ENCODE measurements at regions not wholly inside any gene's neighbourhood (a gene's known extent, or its start where the extent isn't known, plus 50 kb on each side); places are given as distances from the start of the nearest gene placed in this dataset.

DNA sequence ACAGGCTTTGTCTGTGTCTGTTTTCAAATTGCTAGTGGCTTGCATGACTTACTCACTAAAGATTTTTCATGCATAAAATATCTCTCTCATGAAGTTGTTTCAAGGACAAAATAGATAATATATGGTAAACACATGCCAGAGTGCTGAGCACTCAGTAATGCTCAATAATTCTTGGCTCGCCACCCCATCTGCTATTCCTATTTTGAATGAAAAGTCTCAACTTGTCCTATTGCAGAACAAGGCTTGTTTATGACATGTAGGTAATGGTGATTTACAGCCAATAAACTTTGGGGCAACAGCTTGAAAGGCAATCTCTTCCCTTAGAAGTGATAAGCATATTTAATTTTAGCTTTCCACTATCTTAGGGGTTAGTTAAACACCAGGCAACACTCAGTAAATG, 789.0 kb upstream of the ROBO1 start:
- no peak for DNase-seq

DNA sequence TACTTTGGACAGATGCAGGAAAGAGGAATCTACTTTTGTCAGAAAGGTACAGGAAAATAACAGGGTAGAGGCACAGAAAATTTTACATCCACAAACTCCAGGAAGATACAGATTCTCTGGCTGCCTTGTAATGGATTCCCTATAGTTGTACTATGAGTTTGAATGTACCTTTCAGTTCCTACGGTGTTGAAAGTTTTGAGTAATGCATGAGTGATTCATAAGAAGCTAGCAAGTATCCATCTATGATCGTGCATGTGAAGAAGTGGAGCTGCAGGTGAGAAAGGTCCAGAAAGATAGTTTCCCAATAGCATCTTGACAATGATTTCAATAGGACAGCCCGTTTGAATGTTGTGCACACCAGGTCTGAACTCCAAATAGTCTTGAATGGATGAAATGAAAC, 786.5 kb upstream of the ROBO1 start:
- DNase-seq: no peak

DNA sequence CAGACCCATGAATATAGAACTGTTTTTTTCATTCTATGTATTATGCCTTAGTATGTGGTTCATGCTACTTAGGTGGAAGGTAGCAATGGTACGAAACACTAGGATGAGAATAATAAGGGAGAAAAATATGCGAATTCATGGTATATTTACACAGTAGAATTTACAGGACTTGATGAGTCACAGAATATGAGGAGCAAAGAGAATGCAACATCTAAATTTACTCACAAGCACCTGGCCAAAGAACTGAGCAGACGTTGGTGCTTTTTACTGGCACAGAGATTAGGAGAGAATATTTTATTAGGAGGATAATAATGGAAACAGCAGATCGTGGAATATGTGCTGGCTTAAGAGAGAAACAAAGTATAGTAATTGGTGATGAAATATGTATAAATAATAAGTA, 785.4 kb upstream of the ROBO1 start:
- DNase-seq: no peak

DNA sequence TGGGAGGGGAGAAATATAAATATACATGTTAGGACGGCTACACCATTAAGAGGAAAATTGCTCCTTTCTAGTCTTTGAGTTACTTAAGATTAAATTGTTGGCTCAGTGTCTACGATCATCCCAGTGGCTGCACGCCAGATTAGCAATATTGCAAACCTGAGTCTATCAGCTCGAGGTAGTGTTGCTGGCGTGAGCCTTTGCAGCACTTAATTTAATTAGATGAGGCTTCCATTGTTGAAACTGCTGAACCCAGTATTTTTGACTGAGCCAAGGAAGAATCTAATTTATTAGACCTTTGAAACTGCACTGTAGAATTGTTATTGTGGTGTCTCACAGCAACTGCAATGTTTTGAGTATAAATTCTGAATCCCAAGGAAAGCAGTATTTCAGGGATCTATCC, 782.4 kb upstream of the ROBO1 start:
- no peak for DNase-seq

DNA sequence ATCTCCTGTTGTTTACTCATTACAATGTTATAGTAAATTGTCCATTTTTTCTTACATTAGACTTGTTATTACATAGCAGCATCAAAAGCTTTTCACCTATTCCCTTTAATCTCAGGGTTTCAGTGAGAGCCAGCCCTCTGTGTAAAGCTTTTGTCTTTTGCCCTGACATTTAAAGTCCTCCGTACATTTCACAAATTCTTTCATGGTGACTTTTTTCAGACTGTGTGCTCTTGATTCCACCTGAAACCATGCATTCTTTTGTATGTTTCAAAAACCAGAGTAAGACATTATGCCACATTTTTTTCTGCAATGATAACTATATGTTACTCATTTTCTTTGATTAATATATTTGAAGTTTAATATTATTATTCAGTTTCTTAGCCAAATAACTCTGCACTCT, 781.4 kb upstream of the ROBO1 start:
- DNase-seq: no peak

DNA sequence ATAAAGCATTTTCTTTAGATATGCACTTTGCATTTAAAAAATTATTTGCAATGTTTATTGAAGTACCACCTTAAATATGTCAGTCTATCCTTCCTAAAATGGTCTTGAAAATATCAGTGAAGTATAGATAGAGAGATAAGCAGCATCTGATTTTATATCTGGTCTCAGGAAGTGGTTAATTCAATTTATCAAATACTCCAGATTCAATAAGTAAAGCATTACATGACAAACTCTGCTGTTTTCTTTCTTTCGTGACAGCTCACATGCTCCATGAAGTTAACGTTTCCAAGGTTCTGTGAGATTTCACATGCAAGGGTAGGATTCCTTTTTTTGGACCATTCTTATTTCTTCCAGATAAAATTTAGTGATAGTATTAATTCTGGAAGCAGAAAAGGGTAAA, 775.4 kb upstream of the ROBO1 start:
- no peak for DNase-seq

DNA sequence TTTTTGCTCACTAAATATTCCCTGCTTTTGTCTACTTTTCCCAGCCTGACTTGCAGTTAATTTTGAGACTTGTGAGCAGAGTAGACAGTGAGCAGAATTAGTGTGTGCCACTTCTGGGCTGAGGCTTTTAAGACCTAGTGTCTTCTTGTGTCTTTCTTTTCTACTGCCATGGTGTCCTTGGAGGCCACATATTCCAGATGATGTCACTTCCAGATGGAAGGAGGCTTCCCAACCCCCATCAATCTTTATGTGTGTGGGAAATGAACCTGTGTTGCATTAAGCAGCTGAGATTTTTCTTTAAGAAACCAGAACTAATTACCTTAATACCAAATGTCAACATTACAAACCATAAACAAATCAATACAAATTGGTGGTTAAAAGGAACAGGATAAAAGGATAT, 774.7 kb upstream of the ROBO1 start:
- no peak for DNase-seq

DNA sequence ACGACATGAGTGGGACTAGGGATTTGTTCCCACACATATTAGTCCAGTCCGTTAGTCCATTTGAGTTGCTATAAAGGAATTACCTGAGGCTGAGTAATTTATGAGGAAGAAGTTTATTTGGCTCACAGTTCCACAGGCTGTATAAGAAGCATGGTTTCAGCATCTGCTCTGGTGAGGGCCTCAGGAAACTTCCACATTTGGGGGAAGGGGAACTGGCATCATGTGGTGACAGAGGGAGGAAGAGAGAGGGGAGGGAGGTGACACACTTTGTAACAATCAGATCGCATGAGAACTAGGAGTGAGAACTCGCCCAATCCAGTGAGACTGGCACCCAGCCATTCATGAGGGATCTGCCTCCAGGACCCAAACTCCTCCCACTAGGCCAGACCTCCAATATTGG, 769.9 kb upstream of the ROBO1 start:
- no peak for DNase-seq

DNA sequence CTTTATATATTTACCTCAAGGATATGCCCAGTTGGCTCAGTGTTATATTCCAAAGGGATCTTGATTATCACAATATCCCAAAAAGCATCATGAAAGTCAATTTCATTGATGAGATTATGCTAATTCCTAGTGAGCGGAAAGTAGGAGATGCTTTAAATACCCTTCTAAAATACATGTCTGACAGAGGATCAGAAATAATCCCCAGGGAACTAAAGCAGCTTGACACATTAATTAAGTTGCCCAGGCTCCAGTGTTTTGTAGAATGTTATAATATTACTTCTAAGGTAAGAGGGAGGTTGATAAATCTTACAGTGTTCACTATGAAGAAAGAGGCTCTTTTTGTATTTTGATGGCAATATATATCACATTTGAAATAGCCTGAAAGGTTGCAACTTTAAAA, 767.5 kb upstream of the ROBO1 start:
- no peak for DNase-seq

DNA sequence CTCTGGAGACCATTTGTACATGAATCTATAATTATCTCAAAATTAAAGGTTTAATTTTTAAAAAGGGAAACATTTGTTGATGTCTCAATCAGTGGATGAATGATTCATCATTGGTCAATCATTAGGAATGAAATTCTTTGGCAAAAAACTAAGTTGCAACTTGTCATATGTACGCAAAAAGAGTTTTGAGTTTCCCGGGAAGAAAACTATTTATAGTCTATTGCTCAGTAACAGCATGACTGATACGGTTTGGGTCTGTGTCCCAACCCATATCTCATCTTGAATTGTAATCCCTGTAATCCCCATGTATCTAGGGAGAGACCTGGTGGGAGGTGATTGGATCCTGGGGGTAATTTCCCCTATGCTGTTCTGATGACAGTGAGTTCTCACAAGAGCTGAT, 765.8 kb upstream of the ROBO1 start:
- no peak for DNase-seq

DNA sequence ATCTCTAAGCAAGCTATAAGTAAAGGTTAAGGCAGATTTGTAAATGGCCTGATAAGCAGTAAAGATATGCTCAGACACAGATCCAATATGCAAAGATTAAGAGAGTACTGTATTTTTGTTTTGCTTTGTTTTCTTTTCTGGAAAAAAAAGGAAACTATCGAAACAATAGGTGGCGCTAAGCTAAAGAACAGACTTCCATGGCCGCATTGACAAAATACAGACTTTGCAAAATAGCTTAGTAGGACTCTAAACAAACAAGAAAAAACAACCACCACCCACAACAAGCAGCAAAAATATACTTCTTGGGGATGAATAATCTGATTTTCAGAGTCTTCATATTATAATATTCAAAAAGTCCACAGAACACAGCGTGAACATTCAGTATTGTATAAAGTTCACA, 758.4 kb upstream of the ROBO1 start:
- no peak for DNase-seq

DNA sequence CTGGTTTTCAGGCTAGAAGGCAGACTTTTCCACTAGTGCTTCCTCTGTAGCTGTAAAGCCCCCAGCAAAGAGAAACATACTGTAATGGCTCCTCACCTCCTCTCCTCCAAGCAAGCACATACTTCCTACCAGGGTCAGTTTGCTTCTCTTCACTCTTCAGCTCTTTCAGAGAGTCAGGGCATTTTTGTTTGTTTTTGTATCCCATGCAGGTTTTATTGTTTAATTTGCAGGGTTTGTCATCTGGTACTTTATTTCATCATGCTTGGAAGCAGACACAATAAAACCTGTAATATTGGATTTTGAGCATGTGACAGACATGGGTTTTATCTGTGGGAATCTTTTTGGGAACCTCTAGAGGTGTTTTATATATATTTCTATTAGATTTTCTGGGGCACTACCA, 753.3 kb upstream of the ROBO1 start:
- no peak for DNase-seq

DNA sequence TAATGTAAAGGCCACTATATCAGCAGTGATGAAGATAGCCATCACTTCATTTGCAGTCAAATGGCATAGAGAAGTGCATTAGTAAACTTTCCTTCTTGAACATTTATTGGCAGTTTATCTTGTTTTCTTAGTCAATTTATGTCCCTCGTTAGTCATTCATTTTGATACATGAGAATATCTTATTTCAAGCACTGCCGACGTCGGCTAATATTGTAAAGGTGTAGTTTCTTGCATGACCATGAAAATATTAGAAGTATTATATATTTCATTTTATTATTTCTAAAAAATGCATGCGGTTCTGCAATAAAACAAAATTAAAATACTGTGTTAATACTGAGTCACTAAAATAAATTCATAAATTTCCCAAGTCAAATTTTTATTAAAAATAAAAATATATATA, 751.6 kb upstream of the ROBO1 start:
- no peak for DNase-seq

DNA sequence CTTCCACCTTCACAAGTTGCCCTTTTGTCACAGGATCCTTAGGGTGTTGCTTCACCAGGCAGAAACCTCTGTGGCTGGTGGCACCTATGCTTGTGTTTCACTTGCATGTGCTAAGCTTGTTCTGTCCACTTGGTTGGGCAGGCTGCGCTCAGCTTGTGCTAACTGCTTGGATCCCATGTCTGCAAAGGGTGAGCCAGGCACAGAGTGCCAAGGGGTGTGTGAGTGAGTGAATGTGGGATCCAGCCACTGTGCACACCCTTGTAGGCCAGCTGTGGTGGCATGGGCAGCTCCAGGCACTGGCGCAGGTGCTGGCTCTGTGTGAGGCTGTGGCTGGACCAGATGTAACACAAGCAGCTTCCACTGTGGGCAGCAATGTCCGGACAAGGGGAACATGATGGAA, 728.7 kb upstream of the ROBO1 start:
- DNase-seq: no peak

DNA sequence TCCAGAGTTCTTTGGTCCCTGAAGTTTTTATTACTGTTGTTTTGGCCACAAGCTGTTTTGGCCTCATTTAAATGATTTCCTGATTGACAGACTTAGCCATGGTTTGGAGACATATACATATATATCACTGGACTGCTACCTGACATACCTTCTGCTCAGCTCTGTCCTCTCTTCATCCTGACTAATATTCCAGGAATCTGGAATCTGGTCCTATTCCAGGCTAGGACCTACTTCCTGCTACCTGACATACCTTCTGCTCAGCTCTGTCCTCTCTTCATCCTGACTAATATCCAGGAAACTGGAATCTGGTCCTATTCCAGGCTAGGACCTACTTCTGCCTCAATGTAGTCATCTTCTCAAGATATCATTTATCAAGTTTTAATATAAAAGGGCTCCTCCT, 724.4 kb upstream of the ROBO1 start:
- DNase-seq: no peak

DNA sequence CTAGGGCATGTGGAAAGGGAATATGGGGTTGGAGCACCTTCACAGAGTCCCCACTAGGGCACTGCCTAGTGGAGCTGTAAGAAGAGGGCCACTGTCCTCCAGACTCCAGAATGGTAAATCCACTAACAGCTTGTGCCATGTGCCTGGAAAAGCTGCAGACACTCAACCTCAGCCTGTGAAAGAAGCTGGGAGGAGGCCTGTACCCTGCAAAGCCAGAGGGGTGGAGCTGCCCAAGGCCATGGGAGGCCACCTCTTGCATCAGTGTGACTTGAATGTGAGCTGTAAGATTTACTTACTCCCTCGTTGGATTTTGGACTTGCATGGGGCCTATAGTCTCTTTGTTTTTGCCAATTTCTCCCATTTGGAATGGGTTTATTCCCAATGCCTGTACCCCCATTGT, 705.2 kb upstream of the ROBO1 start:
- DNase-seq: no peak

DNA sequence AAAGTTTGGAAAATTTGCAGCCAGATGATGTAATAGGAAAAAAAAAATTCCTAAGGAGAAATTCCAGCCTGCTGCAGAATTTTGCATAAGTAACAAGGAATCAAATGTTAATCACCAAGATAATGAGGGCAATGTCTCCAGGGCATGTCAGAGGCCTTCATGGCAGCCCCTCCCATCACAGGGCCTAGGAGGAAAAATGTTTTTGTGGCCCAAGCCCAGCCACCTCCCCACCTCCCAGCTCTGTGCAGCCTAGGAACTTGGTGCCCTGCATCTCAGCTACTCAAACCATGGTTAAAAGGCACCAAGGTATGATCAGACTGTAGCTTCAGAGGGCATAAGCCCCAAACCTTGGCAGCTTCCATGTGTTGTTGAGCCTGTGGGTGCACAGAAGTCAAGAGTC, 704.7 kb upstream of the ROBO1 start:
- DNase-seq: no peak

DNA sequence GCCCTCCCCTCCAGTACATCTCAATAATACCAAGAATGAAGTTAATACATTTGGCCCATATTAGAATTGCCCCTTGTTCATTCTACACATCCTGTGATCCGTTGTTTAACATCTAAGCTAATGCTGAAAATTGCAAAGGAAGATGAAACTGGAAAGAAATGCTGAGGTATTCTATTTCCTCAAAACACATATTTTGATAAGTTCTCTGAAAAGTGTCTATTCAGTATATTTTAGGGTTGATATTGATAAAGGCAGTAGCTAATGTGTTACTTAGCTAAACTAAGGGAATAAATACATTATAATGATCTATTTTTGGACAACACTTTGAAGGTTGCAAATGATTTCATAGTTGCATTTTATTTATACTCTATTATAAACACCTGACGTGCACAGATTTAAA, 702.6 kb upstream of the ROBO1 start:
- DNase-seq: no peak

DNA sequence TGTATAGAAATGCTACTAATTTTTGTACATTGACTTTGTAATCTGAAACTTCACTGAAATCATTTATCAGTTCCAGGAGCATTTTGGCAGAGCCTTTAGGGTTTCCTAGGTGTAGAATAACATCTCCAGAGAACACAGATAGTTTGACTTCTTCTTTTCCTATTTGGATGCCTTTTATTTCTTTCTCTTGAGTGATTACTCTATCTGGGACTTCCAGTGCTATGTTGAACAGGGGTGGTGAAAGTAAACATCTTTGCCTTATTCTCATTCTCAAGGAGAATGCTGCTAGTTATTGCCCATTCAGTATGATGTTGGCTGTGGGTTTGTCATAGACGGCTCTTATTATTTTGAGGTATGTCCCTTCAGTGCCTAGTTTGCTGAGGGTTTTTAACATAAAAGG, 697.9 kb upstream of the ROBO1 start:
- no peak for DNase-seq

DNA sequence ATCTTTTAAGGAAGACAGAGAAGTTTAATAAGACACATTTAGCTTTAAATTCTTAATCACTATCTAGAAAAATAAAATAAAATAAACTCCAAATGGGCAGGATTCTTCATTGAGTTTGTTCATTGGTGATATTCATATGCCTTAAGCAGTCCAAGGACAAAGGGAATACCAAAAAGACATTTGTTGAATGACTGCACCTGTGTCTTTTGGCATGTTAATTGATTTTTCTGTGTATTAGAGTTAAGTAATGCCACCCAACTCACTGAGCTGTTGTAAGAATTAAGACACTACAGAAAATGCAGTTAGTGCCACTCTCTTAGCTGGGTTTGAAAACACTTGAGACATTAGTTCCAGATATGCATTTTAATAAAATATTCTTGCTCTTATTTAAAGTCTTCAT, 683.6 kb upstream of the ROBO1 start:
- no peak for DNase-seq

DNA sequence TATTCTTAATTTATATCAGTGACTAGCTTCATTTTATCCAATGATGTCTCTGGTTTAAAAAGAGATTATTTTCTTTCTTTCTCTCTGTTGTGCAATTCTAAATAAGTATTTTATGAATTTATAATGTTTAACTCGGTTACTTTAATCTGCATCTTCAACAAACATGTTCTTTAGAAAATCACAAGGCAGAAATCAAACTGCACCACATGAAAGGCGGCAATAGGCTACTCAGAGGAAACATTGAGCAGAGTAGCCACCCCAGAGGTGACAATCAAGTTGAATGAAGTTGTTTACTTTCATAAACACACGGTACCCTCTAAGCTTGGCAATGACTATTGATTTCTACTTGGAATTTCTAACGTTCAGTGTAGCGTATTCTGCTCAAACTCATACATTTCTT, 677.8 kb upstream of the ROBO1 start:
- DNase-seq: no peak

DNA sequence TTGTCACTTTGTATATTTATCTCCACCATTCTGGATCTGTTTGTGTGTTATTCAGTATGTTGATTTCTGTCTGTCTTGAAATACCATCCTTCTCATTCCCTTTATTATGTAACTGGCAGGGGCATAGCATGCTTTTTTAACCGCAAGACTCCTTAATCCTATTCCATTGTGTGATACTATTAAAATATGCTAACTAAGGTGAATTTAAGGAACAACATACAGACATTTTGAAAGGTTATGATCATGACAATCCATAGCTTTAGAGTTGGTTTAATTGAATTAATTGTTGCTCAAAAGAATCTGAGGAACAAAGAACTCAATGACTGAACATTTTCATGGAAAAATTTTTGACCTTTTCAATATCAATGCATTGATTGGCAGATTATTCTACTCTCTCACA, 677.3 kb upstream of the ROBO1 start:
- no peak for DNase-seq

DNA sequence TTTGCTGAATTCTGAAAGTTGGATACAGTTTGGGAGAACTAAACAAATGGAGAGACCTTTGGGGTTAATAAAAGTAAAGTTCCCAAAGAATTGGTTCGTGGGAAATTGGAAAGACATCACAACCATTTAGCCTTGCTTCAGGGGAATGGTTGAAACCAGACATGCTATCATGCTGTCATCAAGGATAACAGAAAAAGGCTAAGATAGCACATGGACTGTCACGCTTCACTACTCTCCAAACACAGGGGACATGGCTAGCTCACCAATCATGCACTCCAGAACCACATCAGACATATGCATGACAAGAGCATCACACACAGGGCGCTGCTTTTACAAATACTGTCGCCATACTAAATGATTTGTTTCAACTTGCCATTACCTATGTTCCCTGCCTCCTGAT, 671.7 kb upstream of the ROBO1 start:
- no peak for DNase-seq

DNA sequence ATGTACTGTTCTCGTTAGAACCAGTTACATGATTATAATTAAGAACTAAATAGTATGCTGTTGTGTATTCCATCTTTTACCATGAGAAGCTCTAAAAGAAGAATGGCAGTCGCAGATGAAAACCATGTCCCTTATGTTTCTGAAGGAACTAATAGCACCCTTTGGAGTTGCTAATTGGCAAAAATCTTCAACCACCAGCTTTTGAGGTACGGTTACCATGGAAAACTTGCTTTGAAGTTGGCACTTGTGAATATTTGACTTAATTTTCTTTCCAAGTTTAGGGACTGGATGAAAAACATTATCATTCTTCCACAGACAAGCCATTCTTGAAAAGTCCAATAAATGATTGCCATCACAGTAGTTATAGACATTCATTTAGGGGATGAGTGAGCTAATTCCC, 666.6 kb upstream of the ROBO1 start:
- no peak for DNase-seq

DNA sequence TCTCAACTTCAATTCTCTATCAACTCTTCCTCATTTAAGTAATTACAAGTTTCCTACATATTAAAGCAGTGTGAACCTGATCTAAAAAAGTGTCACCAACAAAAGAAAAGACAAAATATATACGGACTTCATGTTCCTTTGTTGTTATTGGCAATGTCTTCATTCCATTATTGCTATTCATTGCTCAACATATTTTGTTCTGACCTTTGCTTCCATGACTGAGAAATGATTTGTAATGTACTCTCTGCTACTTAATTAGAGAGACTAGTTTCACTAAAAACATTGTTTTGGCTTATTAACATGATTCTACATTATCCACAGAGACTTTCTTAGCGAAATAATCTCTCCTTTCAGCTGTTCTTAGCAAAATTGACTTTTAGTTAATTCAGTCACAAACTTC, 657.2 kb upstream of the ROBO1 start:
- no peak for DNase-seq

DNA sequence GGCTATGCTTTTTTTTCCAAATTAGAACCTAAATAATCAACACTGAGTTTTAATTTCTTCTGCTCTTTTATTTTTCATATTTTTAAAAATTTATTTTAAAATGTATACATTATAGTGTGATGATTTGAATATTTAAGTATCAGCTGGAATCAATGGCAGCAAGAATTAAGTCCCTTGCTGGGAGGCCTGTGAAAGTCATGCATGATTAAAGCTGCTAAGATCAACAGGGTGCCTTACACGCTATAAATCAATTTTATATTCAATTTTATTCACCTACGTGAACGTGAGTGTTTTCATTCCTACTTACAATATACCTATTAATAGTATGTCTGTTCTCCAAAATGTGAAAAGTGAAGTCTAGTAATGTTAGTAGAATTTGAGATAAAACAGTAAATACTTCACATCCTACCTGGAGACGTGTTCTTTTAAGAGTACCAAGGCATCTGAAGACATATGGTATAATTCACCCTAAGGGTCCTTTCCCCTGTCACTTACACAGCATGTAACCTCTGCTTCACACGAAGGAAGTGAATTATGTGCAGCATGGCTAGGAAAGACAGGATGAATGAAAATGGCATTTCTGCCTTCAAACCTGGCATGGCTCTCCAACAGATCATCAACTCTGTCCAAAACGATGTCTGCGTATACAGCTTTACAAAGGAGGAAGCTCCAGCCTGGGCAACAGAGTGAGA, 640.4 kb upstream of the ROBO1 start:
- no peak for DNase-seq

Data from amniotic stem cell (primary cell).